Neural cell (in vitro differentiated cells): ENCODE measurements at regions not wholly inside any gene's neighbourhood (a gene's known extent, or its start where the extent isn't known, plus 50 kb on each side); places are given as distances from the start of the nearest gene placed in this dataset.
"Not testable (repeated sequence)": the region's sequence is repeated elsewhere in the genome, so short reads cannot be mapped to it uniquely, and the experiment has no call there.

Source experiments
- H2AFZ ChIP-seq: fragments of 200-600, 300-800 bp; sonication (generic), shearing (Covaris generic); 2 replicates; pipeline ENCODE4 v1.6.0; 2014; ENCODE audit warnings: low read depth, mild to moderate bottlenecking, antibody characterized with exemption, low read length, moderate library complexity
- H3F3A ChIP-seq: fragments of 200-600 bp; shearing (Covaris generic); 2 replicates; pipeline ENCODE4 v1.6.1; 2016; ENCODE audit warnings: mild to moderate bottlenecking, moderate library complexity, mixed read lengths, antibody characterized with exemption, low read length; ENCODE audit not compliant: insufficient read depth, poor library complexity, severe bottlenecking
- H3K27ac ChIP-seq: fragments of 200-600, 300-800 bp; sonication (generic), shearing (Covaris generic); 2 replicates; pipeline ENCODE4 v1.5.1; 2014; ENCODE audit warnings: mild to moderate bottlenecking, low read length, moderate library complexity
- H3K27me3 ChIP-seq: fragments of 300-800, 200-600 bp; sonication (generic), shearing (Covaris generic); 2 replicates; pipeline ENCODE4 v1.6.0; 2014; ENCODE audit warnings: mild to moderate bottlenecking, low read depth, low read length, moderate library complexity; ENCODE audit not compliant: insufficient read depth
- H3K36me3 ChIP-seq: fragments of 300-800, 200-600 bp; sonication (generic), shearing (Covaris generic); 2 replicates; pipeline ENCODE4 v1.5.1; 2014; ENCODE audit warnings: mild to moderate bottlenecking, antibody characterized with exemption, low read length, moderate library complexity; ENCODE audit not compliant: insufficient read depth
- H3K4me2 ChIP-seq: fragments of 300-800, 200-600 bp; sonication (generic), shearing (Covaris generic); 2 replicates; pipeline ENCODE4 v1.6.0; 2014; ENCODE audit warnings: mild to moderate bottlenecking, low read length
- H3K4me3 ChIP-seq: fragments of 300-800, 200-600 bp; sonication (generic), shearing (Covaris generic); 2 replicates; pipeline ENCODE4 v1.5.1; 2014; ENCODE audit warnings: mild to moderate bottlenecking, low read length, moderate library complexity
- H3K79me2 ChIP-seq: fragments of 200-600 bp; shearing (Covaris generic); replicated peaks from 2 replicates; pipeline ENCODE4 v1.6.0; 2014; ENCODE audit warnings: mild to moderate bottlenecking, low read length, moderate library complexity; ENCODE audit not compliant: insufficient read depth
- H3K9ac ChIP-seq: fragments of 300-800, 200-600 bp; sonication (generic), shearing (Covaris generic); 2 replicates; pipeline ENCODE4 v1.6.1; 2016; ENCODE audit warnings: mild to moderate bottlenecking, low read length, mixed read lengths
- H3K9me2 ChIP-seq: fragments of 200-600 bp; shearing (Covaris generic); 2 replicates; pipeline ENCODE4 v1.6.1; 2016; ENCODE audit warnings: mild to moderate bottlenecking, low read length, mixed read lengths; ENCODE audit not compliant: insufficient read depth
- H3K9me3 ChIP-seq: fragments of 200-600, 300-800 bp; sonication (generic), shearing (Covaris generic); 2 replicates; pipeline ENCODE4 v1.6.1; 2016; ENCODE audit warnings: mild to moderate bottlenecking, mixed run types, low read length, moderate library complexity, mixed read lengths
- H4K20me1 ChIP-seq: fragments of 200-600 bp; shearing (Covaris generic); 2 replicates; pipeline ENCODE4 v1.6.1; 2016; ENCODE audit warnings: mild to moderate bottlenecking, mixed run types; ENCODE audit not compliant: insufficient read depth
- CTCF ChIP-seq: fragments of 450-650 bp; IDR thresholded peaks from 2 replicates; pipeline ENCODE4 v1.5.1; 2014; ENCODE audit warnings: antibody characterized with exemption, mild to moderate bottlenecking, moderate library complexity; ENCODE audit not compliant: poor library complexity, severe bottlenecking
- EP300 ChIP-seq: fragments of 450-650 bp; conservative IDR thresholded peaks from 2 replicates; pipeline ENCODE4 v1.6.1; 2014; ENCODE audit warnings: antibody characterized with exemption, mild to moderate bottlenecking, moderate library complexity; ENCODE audit not compliant: poor library complexity, severe bottlenecking
- EZH2 ChIP-seq: fragments of 200-600, 300-800 bp; shearing (Covaris generic), sonication (generic); IDR thresholded peaks from 2 replicates; pipeline ENCODE4 v1.6.1; 2014; ENCODE audit warnings: antibody characterized with exemption, low read length, borderline replicate concordance, mild to moderate bottlenecking; ENCODE audit not compliant: insufficient read depth, poor library complexity, severe bottlenecking
- MXI1 ChIP-seq: fragments of 450-650 bp; conservative IDR thresholded peaks from 2 replicates; pipeline ENCODE4 v1.6.1; 2014; ENCODE audit warnings: antibody characterized with exemption, mild to moderate bottlenecking; ENCODE audit not compliant: poor library complexity, severe bottlenecking
- POLR2AphosphoS5 ChIP-seq: IDR thresholded peaks from 2 replicates; pipeline ENCODE4 v1.6.1; 2012
- RAD21 ChIP-seq: fragments of 450-650 bp; conservative IDR thresholded peaks from 2 replicates; pipeline ENCODE4 v1.6.1; 2014; ENCODE audit warnings: antibody characterized with exemption, mild to moderate bottlenecking, moderate library complexity
- REST ChIP-seq: IDR thresholded peaks from 2 replicates; pipeline ENCODE4 v1.6.1; 2012; ENCODE audit warnings: borderline replicate concordance
- SMC3 ChIP-seq: fragments of 450-650 bp; conservative IDR thresholded peaks from 2 replicates; pipeline ENCODE4 v1.6.1; 2014; ENCODE audit warnings: antibody characterized with exemption, mild to moderate bottlenecking, moderate library complexity; ENCODE audit not compliant: poor library complexity
- TAF1 ChIP-seq: IDR thresholded peaks from 2 replicates; pipeline ENCODE4 v1.6.1; 2012; ENCODE audit warnings: low read depth

GRCh38 chrX:1904663-1905218 lies 289.9 kb downstream of the ASMT start:
- H3K4me3 ChIP-seq, result no peak overlapping the region
- no peaks in the 10 kb centered on the region for H4K20me1 ChIP-seq
- no peaks in the 10 kb centered on the region for H3F3A ChIP-seq
- H3K79me2 ChIP-seq, result no peaks in the 10 kb centered on the region
- H2AFZ ChIP-seq, result no peak overlapping the region
- H3K9me2 ChIP-seq, result no peaks in the 10 kb centered on the region
- H3K9ac ChIP-seq, result no peak overlapping the region
- H3K4me2 ChIP-seq, result no peak overlapping the region
- no peaks in the 10 kb centered on the region for H3K9me3 ChIP-seq
- TF ChIP-seq MXI1 (no peak), SMC3 (no peak), POLR2AphosphoS5 (no peak), EP300 (no peak), RAD21 (no peak), TAF1 (no peak), EZH2 (no peak), CTCF (no peak), REST (no peak)
- no peaks in the 10 kb centered on the region for H3K36me3 ChIP-seq
- no peaks in the 10 kb centered on the region for H3K27me3 ChIP-seq
- no peak overlapping the region for H3K27ac ChIP-seq

GRCh38 chrX:1906028-1906427 lies 291.2 kb downstream of the ASMT start:
- no peaks in the 10 kb centered on the region for H3K9me3 ChIP-seq
- no peaks in the 10 kb centered on the region for H3K9me2 ChIP-seq
- no peak overlapping the region for H2AFZ ChIP-seq
- TF ChIP-seq EZH2 (no peak), TAF1 (no peak), REST (no peak), RAD21 (no peak), SMC3 (no peak), MXI1 (no peak), CTCF (no peak), EP300 (no peak), POLR2AphosphoS5 (no peak)
- H4K20me1 ChIP-seq, result no peaks in the 10 kb centered on the region
- H3K36me3 ChIP-seq, result no peaks in the 10 kb centered on the region
- no peaks in the 10 kb centered on the region for H3F3A ChIP-seq
- H3K79me2 ChIP-seq, result no peaks in the 10 kb centered on the region
- H3K27me3 ChIP-seq, result no peaks in the 10 kb centered on the region
- no peak overlapping the region for H3K4me3 ChIP-seq
- no peak overlapping the region for H3K4me2 ChIP-seq
- no peak overlapping the region for H3K27ac ChIP-seq
- H3K9ac ChIP-seq, result no peak overlapping the region

- H3K79me2 ChIP-seq, H3K36me3 ChIP-seq, H3K9ac ChIP-seq, H3K27me3 ChIP-seq, H4K20me1 ChIP-seq, H3K9me2 ChIP-seq, H3K27ac ChIP-seq, H2AFZ ChIP-seq, H3F3A ChIP-seq, H3K4me3 ChIP-seq, H3K9me3 ChIP-seq, H3K4me2 ChIP-seq: not testable (repeated sequence)
Observed at GRCh38 chrX:1908996-1909395, 294.1 kb downstream of the ASMT start.
